Smooth muscle cell (in vitro differentiated cells): ENCODE measurements at regions not wholly inside any gene's neighbourhood (a gene's known extent, or its start where the extent isn't known, plus 50 kb on each side); places are given as distances from the start of the nearest gene placed in this dataset.

Source experiments
- DNase-seq: peaks from one replicate; lab custom pipeline; 2025; ENCODE audit not compliant: unreplicated experiment; lab: John Stamatoyannopoulos, UW
- H2AFZ ChIP-seq: fragments of 200-600 bp; sonication (generic); 2 replicates; pipeline ENCODE4 v1.6.0; 2016; ENCODE audit warnings: antibody characterized with exemption, low read depth, mild to moderate bottlenecking
- H3F3A ChIP-seq: fragments of 200-600 bp; sonication (generic); 2 replicates; pipeline ENCODE4 v1.6.0; 2017; ENCODE audit warnings: antibody characterized with exemption, low read depth
- H3K27ac ChIP-seq: fragments of 200-600 bp; sonication (generic); 2 replicates; pipeline ENCODE4 v1.5.1; 2016; ENCODE audit warnings: low read depth, mild to moderate bottlenecking
- H3K27me3 ChIP-seq: fragments of 200-600 bp; sonication (generic); 2 replicates; pipeline ENCODE4 v1.6.1; 2016; ENCODE audit warnings: low read depth, mild to moderate bottlenecking
- H3K36me3 ChIP-seq: fragments of 200-600 bp; sonication (generic); 2 replicates; pipeline ENCODE4 v1.5.1; 2016; ENCODE audit warnings: low read depth
- H3K4me1 ChIP-seq: fragments of 200-600 bp; sonication (generic); 2 replicates; pipeline ENCODE4 v1.5.1; 2016; ENCODE audit warnings: low read depth
- H3K4me2 ChIP-seq: fragments of 200-600 bp; sonication (generic); 2 replicates; pipeline ENCODE4 v1.6.0; 2016; ENCODE audit warnings: mild to moderate bottlenecking
- H3K4me3 ChIP-seq: fragments of 200-600 bp; sonication (generic); 2 replicates; pipeline ENCODE4 v1.5.1; 2016; ENCODE audit warnings: mild to moderate bottlenecking
- H3K79me2 ChIP-seq: fragments of 200-600 bp; sonication (generic); 2 replicates; pipeline ENCODE4 v1.6.0; 2016; ENCODE audit warnings: low read depth, mild to moderate bottlenecking
- H3K9ac ChIP-seq: fragments of 200-600 bp; sonication (generic); 2 replicates; pipeline ENCODE4 v1.6.0; 2016; ENCODE audit warnings: low read depth
- H3K9me3 ChIP-seq: fragments of 200-600 bp; sonication (generic); replicated peaks from 2 replicates; pipeline ENCODE4 v1.5.1; 2016; ENCODE audit warnings: low read depth
- H4K20me1 ChIP-seq: fragments of 200-600 bp; sonication (generic); 2 replicates; pipeline ENCODE4 v1.6.0; 2016; ENCODE audit warnings: low read depth
- CTCF ChIP-seq: fragments of 200-600 bp; sonication (generic); IDR thresholded peaks from 2 replicates; pipeline ENCODE4 v1.5.1; 2017; ENCODE audit warnings: borderline replicate concordance, mild to moderate bottlenecking, antibody characterized with exemption; ENCODE audit not compliant: insufficient read depth, poor library complexity, severe bottlenecking
- WGBS: methylation state at CpG from one replicate; pipeline ENCODE4 v1.1.7; 2016; ENCODE audit warnings: low lambda C conversion rate; 5-methylcytosine and 5-hydroxymethylcytosine counted together

- Histone ChIP-seq H3K4me1 (no peaks in the 10 kb centered on the region), H3K79me2 (no peaks in the 10 kb centered on the region), H3K27ac (no peak overlapping the region), H3K36me3 (no peaks in the 10 kb centered on the region), H2AFZ (no peak overlapping the region), H3K9me3 (no peaks in the 10 kb centered on the region), H3F3A (no peaks in the 10 kb centered on the region), H3K9ac (no peak overlapping the region), H3K4me3 (no peak overlapping the region), H4K20me1 (no peaks in the 10 kb centered on the region), H3K27me3 (no peaks in the 10 kb centered on the region), H3K4me2 (no peak overlapping the region)
- DNase-seq: no peak
- 95% methylated on average over 1 of the region's 1 CpG for WGBS
- no peak for TF ChIP-seq CTCF
Observed at GRCh38 chr15:87522997-87523396, 733.5 kb downstream of the NTRK3 start.

- H4K20me1 ChIP-seq: no peaks in the 10 kb centered on the region
- no peaks in the 10 kb centered on the region for H3K36me3 ChIP-seq
- no peaks in the 10 kb centered on the region for H3K79me2 ChIP-seq
- H3K9me3 ChIP-seq: no peaks in the 10 kb centered on the region
- H3K4me1 ChIP-seq: no peaks in the 10 kb centered on the region
- H3K27me3 ChIP-seq: no peaks in the 10 kb centered on the region
- H3K4me3 ChIP-seq: no peak overlapping the region
- H3F3A ChIP-seq: no peaks in the 10 kb centered on the region
- DNase-seq: no peak
- no peak overlapping the region for H2AFZ ChIP-seq
- no peak overlapping the region for H3K4me2 ChIP-seq
- H3K9ac ChIP-seq: no peak overlapping the region
- TF ChIP-seq CTCF: no peak
- 87% methylated on average over 3 of the region's 3 CpGs for WGBS
- no peak overlapping the region for H3K27ac ChIP-seq
Observed at GRCh38 chr15:87518957-87519356, 737.6 kb downstream of the NTRK3 start.

DNA sequence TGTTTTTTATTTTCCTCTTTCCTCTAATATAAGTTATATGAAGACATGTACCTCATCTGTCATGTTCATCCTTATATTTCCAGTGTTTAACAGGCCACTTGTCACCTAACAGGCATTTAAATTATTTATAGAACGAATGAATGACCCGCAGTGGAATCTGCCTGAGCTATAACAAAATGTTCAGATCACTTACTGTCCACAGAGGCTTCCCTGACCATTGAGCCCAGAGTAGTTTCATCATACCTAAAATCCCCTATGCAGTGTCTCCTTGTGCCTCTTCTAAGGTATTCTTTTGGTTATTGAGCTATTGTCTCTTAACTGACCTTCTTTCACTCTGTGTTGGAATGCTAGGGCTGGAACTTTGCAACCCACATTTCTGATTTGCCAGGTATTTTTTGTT lies 748.5 kb downstream of the NTRK3 start:
- Histone ChIP-seq H4K20me1 (no peaks in the 10 kb centered on the region), H3K4me3 (no peak overlapping the region), H2AFZ (no peak overlapping the region), H3K9ac (no peak overlapping the region), H3F3A (no peaks in the 10 kb centered on the region), H3K36me3 (no peaks in the 10 kb centered on the region), H3K4me2 (no peak overlapping the region), H3K79me2 (no peaks in the 10 kb centered on the region), H3K27me3 (no peaks in the 10 kb centered on the region), H3K27ac (no peak overlapping the region), H3K9me3 (no peaks in the 10 kb centered on the region), H3K4me1 (no peaks in the 10 kb centered on the region)
- TF ChIP-seq CTCF: no peak
- WGBS: 93% methylated on average over 2 of the region's 2 CpGs
- no peak for DNase-seq

DNA sequence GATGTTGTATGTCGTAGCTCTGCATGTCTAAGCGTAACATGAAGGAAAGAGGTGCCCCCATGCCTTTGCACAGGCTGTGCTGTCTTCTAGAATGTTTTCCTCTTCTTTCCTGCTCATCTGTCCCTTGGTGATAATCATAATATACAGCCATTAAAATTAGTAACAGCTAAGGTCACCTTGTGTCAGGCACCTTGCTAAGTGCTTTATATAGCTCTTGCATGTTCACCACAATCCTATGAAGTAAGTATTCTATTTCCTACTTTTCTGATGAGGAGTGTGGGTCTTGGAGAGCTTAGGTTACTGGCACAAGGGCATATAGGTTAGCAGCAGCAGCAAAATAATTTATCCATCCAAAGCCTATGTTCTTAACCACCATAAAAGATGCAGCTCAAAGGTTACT lies 754.4 kb downstream of the NTRK3 start:
- 100% methylated on average over 2 of the region's 2 CpGs for WGBS
- no peaks in the 10 kb centered on the region for H3K79me2 ChIP-seq
- no peaks in the 10 kb centered on the region for H3K4me1 ChIP-seq
- no peak overlapping the region for H3K4me3 ChIP-seq
- no peak for TF ChIP-seq CTCF
- DNase-seq: no peak
- H2AFZ ChIP-seq: no peak overlapping the region
- no peaks in the 10 kb centered on the region for H3F3A ChIP-seq
- no peaks in the 10 kb centered on the region for H4K20me1 ChIP-seq
- H3K27ac ChIP-seq: no peak overlapping the region
- no peak overlapping the region for H3K4me2 ChIP-seq
- H3K27me3 ChIP-seq: no peaks in the 10 kb centered on the region
- no peak overlapping the region for H3K9ac ChIP-seq
- H3K36me3 ChIP-seq: no peaks in the 10 kb centered on the region
- H3K9me3 ChIP-seq: no peaks in the 10 kb centered on the region
